ENCODE measurements at regions not wholly inside any gene's neighbourhood (a gene's known extent, or its start where the extent isn't known, plus 50 kb on each side); places are given as distances from the start of the nearest gene placed in this dataset.

DNA sequence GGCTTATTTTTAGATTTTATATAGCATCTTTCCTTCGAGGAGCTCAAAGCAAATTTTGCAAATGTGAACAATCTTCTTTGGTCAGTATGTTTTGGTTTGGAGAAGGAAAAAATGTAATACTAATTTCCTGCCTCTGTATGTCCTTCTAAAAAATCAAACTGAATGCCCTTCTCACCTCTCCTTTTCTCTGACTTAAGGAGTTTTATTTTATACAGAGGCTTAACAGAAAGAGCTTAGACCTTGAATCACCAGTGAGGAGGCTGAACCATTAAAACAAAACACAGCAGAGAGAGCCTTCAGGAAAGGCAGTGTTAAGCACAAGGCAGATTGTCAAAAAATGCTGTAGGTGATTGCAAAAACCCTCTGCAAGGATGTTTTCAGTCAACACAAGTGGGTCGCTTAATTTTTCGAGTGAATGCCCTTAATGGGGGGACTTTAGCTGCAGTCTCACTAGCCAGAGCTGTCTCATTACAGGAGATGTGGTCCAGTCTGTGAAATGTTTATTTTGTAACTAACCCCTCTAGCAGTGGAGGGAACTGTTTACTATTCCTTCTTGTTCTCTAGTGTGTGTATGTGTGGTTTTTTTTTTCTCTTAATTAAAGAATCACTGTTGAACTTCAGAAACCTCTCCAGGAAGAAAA is 481.3 kb upstream of the CITED2 start:
- intact Hi-C loops (cut with micrococcal nuclease): no loop called here

GRCh38 chr6:139853302-139853992 is 479.0 kb upstream of the CITED2 start:
- no peaks in the 10 kb centered on the region for H3K4me1 ChIP-seq
- TF ChIP-seq, protein P1, sequence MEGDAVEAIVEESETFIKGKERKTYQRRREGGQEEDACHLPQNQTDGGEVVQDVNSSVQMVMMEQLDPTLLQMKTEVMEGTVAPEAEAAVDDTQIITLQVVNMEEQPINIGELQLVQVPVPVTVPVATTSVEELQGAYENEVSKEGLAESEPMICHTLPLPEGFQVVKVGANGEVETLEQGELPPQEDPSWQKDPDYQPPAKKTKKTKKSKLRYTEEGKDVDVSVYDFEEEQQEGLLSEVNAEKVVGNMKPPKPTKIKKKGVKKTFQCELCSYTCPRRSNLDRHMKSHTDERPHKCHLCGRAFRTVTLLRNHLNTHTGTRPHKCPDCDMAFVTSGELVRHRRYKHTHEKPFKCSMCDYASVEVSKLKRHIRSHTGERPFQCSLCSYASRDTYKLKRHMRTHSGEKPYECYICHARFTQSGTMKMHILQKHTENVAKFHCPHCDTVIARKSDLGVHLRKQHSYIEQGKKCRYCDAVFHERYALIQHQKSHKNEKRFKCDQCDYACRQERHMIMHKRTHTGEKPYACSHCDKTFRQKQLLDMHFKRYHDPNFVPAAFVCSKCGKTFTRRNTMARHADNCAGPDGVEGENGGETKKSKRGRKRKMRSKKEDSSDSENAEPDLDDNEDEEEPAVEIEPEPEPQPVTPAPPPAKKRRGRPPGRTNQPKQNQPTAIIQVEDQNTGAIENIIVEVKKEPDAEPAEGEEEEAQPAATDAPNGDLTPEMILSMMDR (IDR thresholded peaks at IDR 0.05; ENCODE audit: borderline replicate concordance): no peak
- peak overlapping the region; percentile 11 for H3K27ac ChIP-seq (replicated peaks)
- no peaks in the 10 kb centered on the region for H3K36me3 ChIP-seq
- peaks cover 15% of the 10 kb centered on the region for H3K9me3 ChIP-seq (replicated peaks)
- no peaks in the 10 kb centered on the region for H3K27me3 ChIP-seq (ENCODE audit: low read depth)
- DNase-seq: no peak
- intact Hi-C loops (cut with micrococcal nuclease): no loop called here
- no peak overlapping the region for H3K4me3 ChIP-seq

More for the DNA sequence above, 481.3 kb upstream of the CITED2 start:
- no peaks in the 10 kb centered on the region for H3K4me1 ChIP-seq
- no peaks in the 10 kb centered on the region for H3K36me3 ChIP-seq
- H3K4me3 ChIP-seq: no peak overlapping the region
- peaks cover 5% of the 10 kb centered on the region for H3K9me3 ChIP-seq (replicated peaks)
- H3K27me3 ChIP-seq (ENCODE audit: low read depth): no peaks in the 10 kb centered on the region
- no peak for DNase-seq
- TF ChIP-seq, protein P1 (IDR thresholded peaks at IDR 0.05; ENCODE audit: borderline replicate concordance): no peak
- no peak overlapping the region for H3K27ac ChIP-seq (replicated peaks)

DNA sequence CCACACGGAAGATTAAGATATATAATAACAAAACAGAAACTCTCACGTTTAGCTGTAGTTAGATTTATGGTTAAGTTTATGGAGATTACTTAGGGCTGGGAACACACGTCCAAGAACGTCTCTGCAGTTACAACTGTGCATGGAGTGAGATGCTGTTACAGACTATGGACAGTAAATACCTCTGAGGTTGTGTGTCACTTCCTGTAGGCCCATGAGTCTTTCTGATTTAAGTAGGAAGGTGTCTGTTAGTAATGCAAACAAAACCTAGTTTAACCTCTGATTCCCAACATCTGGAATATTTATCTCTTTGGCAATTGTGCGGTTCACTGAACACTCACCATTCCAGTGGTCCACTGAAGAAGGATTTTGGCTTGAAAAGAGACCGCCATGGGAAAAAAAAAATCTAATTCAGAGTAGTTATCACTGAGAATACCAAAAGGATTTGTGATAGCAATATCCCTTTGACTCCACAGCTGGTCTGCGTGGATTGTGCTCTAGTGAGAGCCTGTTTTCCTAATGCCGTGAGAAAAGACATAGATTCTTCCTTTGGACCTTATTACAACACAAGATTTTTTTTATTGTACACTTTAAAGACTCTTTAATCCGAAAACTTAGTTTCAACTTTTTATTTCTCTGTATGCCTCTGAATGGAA is 478.2 kb upstream of the CITED2 start:
- intact Hi-C loops (cut with micrococcal nuclease): no loop called here
- H3K4me3 ChIP-seq: no peak overlapping the region
- H3K36me3 ChIP-seq: no peaks in the 10 kb centered on the region
- H3K4me1 ChIP-seq: peaks cover 1% of the 10 kb centered on the region
- H3K27me3 ChIP-seq (ENCODE audit: low read depth): no peaks in the 10 kb centered on the region
- TF ChIP-seq, protein P1 (IDR thresholded peaks at IDR 0.05; ENCODE audit: borderline replicate concordance): no peak
- no peak for DNase-seq
- H3K9me3 ChIP-seq (replicated peaks): peaks cover 15% of the 10 kb centered on the region
- peak overlapping the region; percentile 11 for H3K27ac ChIP-seq (replicated peaks)

DNA sequence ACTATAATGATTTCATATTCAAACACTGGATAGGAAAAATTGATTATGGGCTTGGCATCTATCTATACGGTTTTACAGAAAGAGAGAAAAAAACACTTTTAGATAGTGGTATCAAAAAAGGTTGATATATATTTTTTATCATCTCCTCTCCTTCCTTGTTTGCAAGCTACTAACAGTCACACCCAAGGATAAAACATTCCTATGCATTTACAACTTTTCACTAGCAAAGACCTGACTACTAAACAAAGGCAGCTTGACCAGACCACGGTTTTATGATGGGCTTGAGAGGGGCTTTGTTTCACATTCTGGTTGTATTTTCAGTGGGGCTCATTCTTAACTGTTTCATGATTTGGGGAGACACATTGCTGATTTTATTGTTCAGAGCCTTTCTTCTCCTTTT is 477.6 kb upstream of the CITED2 start:
- Histone ChIP-seq H3K4me1 (peaks cover 7% of the 10 kb centered on the region), H3K4me3 (no peak overlapping the region), H3K36me3 (no peaks in the 10 kb centered on the region), H3K27me3 (ENCODE audit: low read depth) (no peaks in the 10 kb centered on the region), H3K9me3 (replicated peaks) (peaks cover 15% of the 10 kb centered on the region), H3K27ac (replicated peaks) (peak overlapping the region; percentile 2)
- intact Hi-C loops (cut with micrococcal nuclease): no loop called here
- TF ChIP-seq, protein P1 (IDR thresholded peaks at IDR 0.05; ENCODE audit: borderline replicate concordance): no peak
- no peak for DNase-seq

- no peak overlapping the region for H3K27ac ChIP-seq (replicated peaks)
- intact Hi-C loops (cut with micrococcal nuclease): no loop called here
- no peak for DNase-seq
Observed at GRCh38 chr6:139851206-139851605, 476.8 kb upstream of the CITED2 start.

More at GRCh38 chr6:139851206-139851605, 476.8 kb upstream of the CITED2 start:
- H3K27me3 ChIP-seq (ENCODE audit: low read depth): no peaks in the 10 kb centered on the region
- TF ChIP-seq, protein P1 (IDR thresholded peaks at IDR 0.05; ENCODE audit: borderline replicate concordance): no peak
- peaks cover 15% of the 10 kb centered on the region for H3K4me1 ChIP-seq
- no peaks in the 10 kb centered on the region for H3K36me3 ChIP-seq
- H3K4me3 ChIP-seq: no peak overlapping the region
- peaks cover 15% of the 10 kb centered on the region for H3K9me3 ChIP-seq (replicated peaks)
